HAP-1 (cell line): ENCODE measurements at regions not wholly inside any gene's neighbourhood (a gene's known extent, or its start where the extent isn't known, plus 50 kb on each side); places are given as distances from the start of the nearest gene placed in this dataset.
"Not testable (repeated sequence)": the region's sequence is repeated elsewhere in the genome, so short reads cannot be mapped to it uniquely, and the experiment has no call there.

ENCODE experiments used
- DNase-seq, 2 experiments: peaks; one replicate each; pipeline ENCODE4 v3.0.0-alpha.2; 2016 to 2020; ENCODE audit warnings: low spot score in 2 of 2
- H3K27me3 ChIP-seq: fragments of 250-450 bp; sonication (Bioruptor Pico); 2 replicates; pipeline ENCODE4 v1.5.1; 2020; ENCODE audit warnings: low read depth, mild to moderate bottlenecking, moderate library complexity
- H3K36me3 ChIP-seq: fragments of 250-450 bp; sonication (Bioruptor Pico); replicated peaks from 2 replicates; pipeline ENCODE4 v1.5.1; 2020; ENCODE audit warnings: mild to moderate bottlenecking
- H3K4me1 ChIP-seq: fragments of 250-450 bp; sonication (Bioruptor Pico); 2 replicates; pipeline ENCODE4 v1.5.1; 2020; ENCODE audit warnings: mild to moderate bottlenecking
- H3K4me3 ChIP-seq: fragments of 250-450 bp; sonication (Bioruptor Pico); 2 replicates; pipeline ENCODE4 v1.5.1; 2020; ENCODE audit warnings: mild to moderate bottlenecking, moderate library complexity
- H3K9me3 ChIP-seq: fragments of 250-450 bp; sonication (Bioruptor Pico); 2 replicates; pipeline ENCODE4 v1.5.1; 2020; ENCODE audit warnings: mild to moderate bottlenecking, moderate library complexity
- in situ Hi-C: fragments of 300-500 bp; cut with MboI; formaldehyde crosslinking; loops from 3 replicates; pipeline ENCODE4 v1.14.3; 2020; ENCODE audit warnings: low sequenced_read_pairs, inconsistent platforms, mixed read lengths

GRCh38 chr16:5188318-5188988, 90.9 kb upstream of the EEF2KMT start:
- in situ Hi-C loops = no loop called here
- Histone ChIP-seq H3K9me3 (no peaks in the 10 kb centered on the region), H3K27me3 (no peaks in the 10 kb centered on the region), H3K4me1 (no peaks in the 10 kb centered on the region), H3K36me3 (no peaks in the 10 kb centered on the region), H3K4me3 (no peak overlapping the region)
- DNase-seq = no peak

GRCh38 chr16:5187402-5187952, 89.9 kb upstream of the EEF2KMT start:
- in situ Hi-C loops = no loop called here

GRCh38 chr16:5186381-5186903, 88.8 kb upstream of the EEF2KMT start:
- in situ Hi-C loops = no loop called here
- H3K9me3 ChIP-seq = no peaks in the 10 kb centered on the region
- no peaks in the 10 kb centered on the region for H3K4me1 ChIP-seq
- H3K36me3 ChIP-seq = no peaks in the 10 kb centered on the region
- no peak for DNase-seq
- no peak overlapping the region for H3K4me3 ChIP-seq
- no peaks in the 10 kb centered on the region for H3K27me3 ChIP-seq

More at GRCh38 chr16:5187402-5187952, 89.9 kb upstream of the EEF2KMT start:
- no peaks in the 10 kb centered on the region for H3K4me1 ChIP-seq
- no peaks in the 10 kb centered on the region for H3K9me3 ChIP-seq
- no peak for DNase-seq
- H3K27me3 ChIP-seq = no peaks in the 10 kb centered on the region
- no peak overlapping the region for H3K4me3 ChIP-seq
- no peaks in the 10 kb centered on the region for H3K36me3 ChIP-seq

- Histone ChIP-seq H3K9me3 (no peaks in the 10 kb centered on the region), H3K4me1 (no peaks in the 10 kb centered on the region), H3K27me3 (no peaks in the 10 kb centered on the region), H3K36me3 (no peaks in the 10 kb centered on the region), H3K4me3 (no peak overlapping the region)
- in situ Hi-C loops = no loop called here
- no peak for DNase-seq
Measured at GRCh38 chr16:5176505-5176904, 78.9 kb upstream of the EEF2KMT start.

GRCh38 chr16:5175266-5175665, 77.7 kb upstream of the EEF2KMT start:
- Histone ChIP-seq H3K36me3 (no peaks in the 10 kb centered on the region), H3K4me3 (no peak overlapping the region), H3K27me3 (no peaks in the 10 kb centered on the region), H3K9me3 (no peaks in the 10 kb centered on the region), H3K4me1 (no peaks in the 10 kb centered on the region)
- in situ Hi-C loops = no loop called here
- no peak for DNase-seq

- Histone ChIP-seq H3K36me3 (no peaks in the 10 kb centered on the region), H3K4me3 (no peak overlapping the region), H3K9me3 (no peaks in the 10 kb centered on the region), H3K27me3 (no peaks in the 10 kb centered on the region), H3K4me1 (no peaks in the 10 kb centered on the region)
- no peak for DNase-seq
- in situ Hi-C loops = no loop called here
Measured at GRCh38 chr16:5166486-5166885, 68.9 kb upstream of the EEF2KMT start.

- H3K4me3 ChIP-seq, H3K27me3 ChIP-seq, in situ Hi-C loops, H3K4me1 ChIP-seq, DNase-seq, H3K36me3 ChIP-seq, H3K9me3 ChIP-seq: not testable (repeated sequence)
Measured at GRCh38 chr16:5165429-5165828, 67.8 kb upstream of the EEF2KMT start.

- H3K4me3 ChIP-seq, H3K4me1 ChIP-seq, H3K36me3 ChIP-seq, H3K27me3 ChIP-seq, H3K9me3 ChIP-seq, in situ Hi-C loops, DNase-seq: not testable (repeated sequence)
Measured at GRCh38 chr16:5162801-5163200, 65.2 kb upstream of the EEF2KMT start.

- H3K36me3 ChIP-seq, H3K27me3 ChIP-seq, DNase-seq, in situ Hi-C loops, H3K9me3 ChIP-seq, H3K4me3 ChIP-seq, H3K4me1 ChIP-seq: not testable (repeated sequence)
Measured at GRCh38 chr16:5161888-5162287, 64.3 kb upstream of the EEF2KMT start.

GRCh38 chr16:5160010-5160409, 62.4 kb upstream of the EEF2KMT start:
- H3K27me3 ChIP-seq, H3K4me1 ChIP-seq, DNase-seq, H3K4me3 ChIP-seq, H3K36me3 ChIP-seq, in situ Hi-C loops, H3K9me3 ChIP-seq: not testable (repeated sequence)

- H3K36me3 ChIP-seq, H3K4me3 ChIP-seq, H3K9me3 ChIP-seq, in situ Hi-C loops, H3K27me3 ChIP-seq, DNase-seq, H3K4me1 ChIP-seq: not testable (repeated sequence)
Measured at GRCh38 chr16:5159537-5159936, 61.9 kb upstream of the EEF2KMT start.

- Histone ChIP-seq H3K36me3 (no peaks in the 10 kb centered on the region), H3K9me3 (no peaks in the 10 kb centered on the region), H3K4me1 (no peaks in the 10 kb centered on the region), H3K4me3 (no peak overlapping the region), H3K27me3 (no peaks in the 10 kb centered on the region)
- in situ Hi-C loops = no loop called here
- no peak for DNase-seq
Measured at GRCh38 chr16:5158494-5158893, 60.9 kb upstream of the EEF2KMT start.

- H3K4me1 ChIP-seq, H3K36me3 ChIP-seq, H3K9me3 ChIP-seq, H3K27me3 ChIP-seq, DNase-seq, H3K4me3 ChIP-seq, in situ Hi-C loops: not testable (repeated sequence)
Measured at GRCh38 chr16:5156486-5156885, 58.9 kb upstream of the EEF2KMT start.

- DNase-seq, H3K36me3 ChIP-seq, in situ Hi-C loops, H3K9me3 ChIP-seq, H3K27me3 ChIP-seq, H3K4me3 ChIP-seq, H3K4me1 ChIP-seq: not testable (repeated sequence)
Measured at GRCh38 chr16:5154006-5154405, 56.4 kb upstream of the EEF2KMT start.

- H3K4me3 ChIP-seq, H3K36me3 ChIP-seq, in situ Hi-C loops, H3K4me1 ChIP-seq, H3K27me3 ChIP-seq, H3K9me3 ChIP-seq, DNase-seq: not testable (repeated sequence)
Measured at GRCh38 chr16:5151409-5151808, 53.8 kb upstream of the EEF2KMT start.
